SK-N-MC (cell line): ENCODE measurements at regions not wholly inside any gene's neighbourhood (a gene's known extent, or its start where the extent isn't known, plus 50 kb on each side); places are given as distances from the start of the nearest gene placed in this dataset.

Source experiments
- EZH2 ChIP-seq: fragments of 200-600 bp; sonication (generic); IDR thresholded peaks from one replicate; pipeline ENCODE4 v1.6.1; 2017; ENCODE audit warnings: antibody characterized with exemption
- POLR2AphosphoS5 ChIP-seq: IDR thresholded peaks from 2 replicates; pipeline ENCODE4 v1.6.1; 2012; ENCODE audit warnings: mild to moderate bottlenecking, low read depth, low read length, borderline replicate concordance

- TF ChIP-seq POLR2AphosphoS5 (no peak), EZH2 (no peak)
These were observed 81.5 kb upstream of the ZFHX3 start for GRCh38 chr16:73129455-73129854.
